ENCODE measurements at regions not wholly inside any gene's neighbourhood (a gene's known extent, or its start where the extent isn't known, plus 50 kb on each side); places are given as distances from the start of the nearest gene placed in this dataset.
"Not testable (repeated sequence)": the region's sequence is repeated elsewhere in the genome, so short reads cannot be mapped to it uniquely, and the experiment has no call there.

DNA sequence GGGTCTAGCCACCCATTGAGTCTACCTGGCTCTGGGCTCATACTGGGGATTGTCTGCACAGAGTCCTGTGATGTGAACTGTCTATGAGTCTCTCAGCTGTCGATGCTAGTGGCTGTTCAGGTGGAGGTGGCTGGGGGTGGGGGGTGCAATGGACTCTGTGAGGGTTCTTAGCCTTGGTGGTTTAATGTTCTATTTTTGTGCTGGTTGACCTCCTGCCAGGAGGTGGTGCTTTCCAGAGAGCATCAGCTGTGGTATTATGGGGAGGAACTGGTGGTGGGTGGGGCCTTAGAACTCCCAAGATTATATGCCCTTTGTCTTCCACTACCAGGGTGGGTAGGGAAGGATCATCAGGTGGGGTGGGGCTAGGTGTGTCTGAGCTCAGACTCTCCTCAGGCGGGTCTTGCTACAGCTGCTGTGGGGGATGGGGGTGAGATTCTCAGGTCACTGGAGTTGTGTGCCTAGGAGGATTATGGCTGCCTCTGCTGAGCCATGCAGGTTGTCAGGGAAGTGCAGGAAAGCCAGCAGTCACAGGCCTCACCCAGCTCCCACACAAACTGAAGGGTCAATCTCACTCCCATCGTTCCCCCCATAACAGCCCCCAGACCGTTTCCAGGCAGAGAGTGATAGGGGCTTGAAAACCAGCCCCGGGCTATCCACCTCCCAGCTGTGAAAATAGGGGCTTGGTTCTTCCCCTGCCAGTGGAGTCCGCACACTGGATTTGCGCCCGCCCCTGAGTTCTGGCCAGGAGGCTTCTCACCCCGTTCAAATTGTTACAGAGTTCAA lies 104.0 kb upstream of the EPB41L4A start:
- TF ChIP-seq POLR2A, POLR2AphosphoS5 (IDR thresholded peaks at IDR 0.05): not testable (repeated sequence)
- TF ChIP-seq CTCF (IDR thresholded peaks at IDR 0.05 in 8 of 11, conservative IDR thresholded peaks at IDR 0.05 in 3 of 11): peak in 1 of 11 experiments; percentile 0

Measured in spleen (tissue), 7 donors.